ENCODE measurements at regions not wholly inside any gene's neighbourhood (a gene's known extent, or its start where the extent isn't known, plus 50 kb on each side); places are given as distances from the start of the nearest gene placed in this dataset.
"Not testable (repeated sequence)": the region's sequence is repeated elsewhere in the genome, so short reads cannot be mapped to it uniquely, and the experiment has no call there.

DNA sequence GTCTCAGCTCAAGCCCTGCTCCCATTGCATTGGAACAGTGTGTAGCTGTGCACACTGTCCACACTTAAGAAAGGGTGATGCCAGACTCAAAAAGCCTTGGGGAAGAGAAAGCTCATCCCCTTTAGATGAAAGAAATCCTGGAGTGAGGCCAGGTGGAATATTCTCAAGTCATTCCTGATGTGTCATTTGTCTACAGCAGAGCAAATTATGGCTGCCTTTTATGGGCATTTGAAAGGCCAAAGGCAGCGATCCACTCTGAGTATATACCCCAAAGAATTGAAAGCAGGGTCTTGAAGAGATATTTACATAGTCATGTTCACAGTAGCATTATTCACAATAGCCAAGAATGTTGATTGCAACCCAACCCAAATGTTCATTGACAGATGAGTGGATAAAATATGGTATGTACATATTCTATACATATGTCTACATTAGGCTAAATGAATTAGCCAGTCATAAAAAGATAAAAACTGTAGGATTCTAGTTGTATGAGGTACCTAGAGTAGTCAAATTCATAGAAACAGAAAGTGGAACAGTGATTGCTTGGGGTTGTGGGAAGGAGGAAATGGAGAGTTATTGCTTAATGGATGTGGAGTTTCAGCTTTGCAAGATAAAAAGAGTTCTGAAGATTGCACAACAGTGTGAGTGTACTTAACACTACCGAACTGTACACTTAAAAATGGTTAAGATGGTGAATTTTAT, 214.9 kb downstream of the KCNRG start:
- peak; percentile 90 for DNase-seq

DNA sequence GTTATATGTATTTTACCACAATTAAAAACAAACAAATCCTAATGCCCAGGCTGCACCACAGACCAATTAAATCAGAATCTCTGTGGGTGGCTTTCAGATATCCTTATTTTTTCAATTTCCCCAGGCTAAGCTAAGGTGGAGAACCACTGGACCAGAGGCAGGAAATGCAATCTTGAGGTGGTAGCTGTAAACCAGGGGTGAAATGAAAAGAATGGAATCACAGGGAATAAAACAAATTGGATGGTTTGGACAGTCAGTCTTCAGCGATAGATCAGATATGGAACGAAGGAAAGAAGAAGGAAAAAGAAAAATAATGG, 215.4 kb downstream of the KCNRG start:
- DNase-seq: no peak

DNA sequence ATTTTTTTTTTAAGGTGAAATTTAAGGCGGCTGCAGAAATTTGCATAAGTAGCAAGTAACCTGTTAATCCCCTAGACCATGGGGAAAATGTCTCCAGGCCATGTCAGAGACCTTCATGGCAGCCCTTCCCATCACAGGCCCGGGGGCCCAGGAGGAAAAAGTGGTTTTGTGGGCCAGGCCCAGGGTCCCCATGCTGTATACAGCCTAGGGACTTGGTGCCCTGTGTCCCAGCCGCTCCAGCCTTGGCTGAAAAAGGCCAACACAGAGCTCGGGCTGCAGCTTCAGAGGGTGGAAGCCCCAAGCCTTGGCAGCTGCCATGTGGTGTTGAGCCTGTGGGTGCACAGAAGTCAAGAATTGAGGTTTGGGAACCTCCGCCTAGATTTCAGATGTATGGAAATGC, 218.3 kb downstream of the KCNRG start:
- DNase-seq: not testable (repeated sequence)

DNA sequence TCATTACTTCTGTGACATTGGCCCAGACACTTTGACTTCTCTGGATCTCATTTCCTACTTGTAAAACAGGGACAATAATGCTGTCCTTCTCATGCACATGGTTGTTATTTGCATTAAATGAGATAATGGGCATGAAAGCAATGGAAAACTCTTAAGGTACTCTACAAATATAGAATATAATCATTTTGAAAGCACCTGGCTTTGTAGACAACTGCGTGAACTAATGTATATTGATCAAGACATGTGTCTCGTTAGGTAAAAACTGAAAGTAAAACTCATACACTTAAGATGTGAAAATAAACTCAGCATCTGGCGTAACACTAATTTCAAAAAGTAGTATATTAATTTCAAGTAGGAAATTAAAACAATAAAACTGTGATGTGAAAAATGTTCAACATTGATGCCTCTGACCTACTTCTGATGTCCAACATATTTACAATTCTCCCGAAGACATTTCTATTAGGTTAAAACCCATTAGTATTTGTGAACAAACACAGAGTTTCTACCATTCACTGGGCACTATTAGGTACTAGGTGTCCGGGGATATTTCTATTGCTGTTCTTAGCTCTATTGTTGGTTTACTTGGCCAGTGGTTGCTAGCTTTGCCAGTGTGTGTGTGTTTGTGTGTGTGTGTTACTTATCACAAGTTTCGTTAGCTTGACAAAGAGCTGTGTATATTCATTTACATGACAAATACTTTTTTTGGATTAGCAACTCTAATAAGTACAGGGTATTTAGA, 220.5 kb downstream of the KCNRG start:
- DNase-seq: no peak

DNA sequence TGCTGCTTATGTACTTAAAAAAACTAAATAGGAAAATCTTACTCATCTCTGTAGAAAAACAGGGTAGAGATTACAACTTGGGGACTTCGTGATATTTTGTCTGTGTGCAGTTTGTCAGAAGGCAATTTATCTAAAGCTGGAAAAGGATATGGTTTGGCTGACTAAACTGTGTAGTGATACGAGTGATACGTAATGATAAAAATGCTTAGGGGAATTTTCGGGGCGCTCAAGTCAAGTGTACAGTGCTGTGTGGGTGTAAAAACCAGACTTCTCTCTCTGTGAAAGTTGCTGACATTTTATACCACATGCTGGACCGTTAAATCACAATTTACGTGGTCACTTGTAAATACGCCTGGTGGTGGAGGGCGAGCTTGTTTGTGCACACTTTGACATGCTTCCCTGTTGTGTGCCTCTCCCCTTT, 221.7 kb downstream of the KCNRG start:
- DNase-seq: no peak

DNA sequence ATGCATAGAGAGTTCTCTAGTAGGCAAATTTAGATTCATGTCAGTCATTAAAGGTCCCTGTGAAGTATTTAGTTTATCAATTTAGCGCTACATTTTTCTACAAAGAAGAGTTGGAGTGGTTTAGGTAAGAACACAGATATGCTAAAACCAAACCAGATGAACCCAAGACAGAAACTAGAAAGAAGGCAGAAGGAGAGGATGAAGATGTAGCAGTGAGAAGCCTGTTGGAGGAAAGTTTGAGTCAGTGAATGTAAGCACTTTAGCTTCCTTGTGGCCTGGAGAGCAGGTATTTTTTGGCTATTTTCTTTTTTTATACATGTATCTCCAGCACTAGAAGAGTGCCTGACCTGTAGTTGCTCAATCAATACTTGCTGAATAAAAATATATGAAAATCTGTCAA, 223.7 kb downstream of the KCNRG start:
- DNase-seq: no peak

DNA sequence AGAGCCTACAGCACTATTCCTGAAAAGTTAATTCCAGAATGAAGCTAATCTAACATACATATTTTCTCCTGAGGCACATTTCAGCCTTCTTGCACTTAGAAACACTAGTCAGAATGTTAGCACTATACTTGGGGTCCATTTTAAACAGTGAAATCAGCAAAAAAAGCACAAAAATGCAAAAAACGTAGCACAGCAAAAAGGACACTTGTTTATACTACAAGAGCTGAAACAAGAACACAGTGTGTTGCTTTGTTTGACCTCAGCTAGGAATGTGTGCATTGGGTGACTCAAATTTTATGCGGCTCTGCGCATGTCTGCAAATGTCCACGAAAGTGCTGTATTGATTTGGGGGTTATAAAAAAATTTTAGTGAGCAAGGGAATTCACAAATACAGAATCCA, 226.2 kb downstream of the KCNRG start:
- DNase-seq: no peak

DNA sequence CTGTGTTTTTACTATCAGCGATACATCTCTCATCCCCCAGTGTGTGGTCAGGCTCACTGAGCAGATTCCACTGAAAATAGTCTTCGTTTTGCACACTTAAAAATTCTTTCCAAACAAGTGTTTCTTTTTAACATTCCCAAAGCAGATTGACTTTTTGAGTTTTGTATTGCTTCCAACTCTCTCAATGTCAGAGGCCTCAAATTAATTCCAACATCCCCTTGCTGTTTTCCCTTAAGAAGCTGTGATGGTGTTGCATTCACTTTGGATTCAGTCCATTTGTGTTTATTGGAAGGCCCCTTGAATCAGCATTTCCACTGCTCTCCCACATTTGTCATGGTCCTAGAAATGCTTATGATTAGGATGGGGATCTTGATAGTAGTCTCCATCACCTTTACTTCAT, 228.7 kb downstream of the KCNRG start:
- DNase-seq: no peak

DNA sequence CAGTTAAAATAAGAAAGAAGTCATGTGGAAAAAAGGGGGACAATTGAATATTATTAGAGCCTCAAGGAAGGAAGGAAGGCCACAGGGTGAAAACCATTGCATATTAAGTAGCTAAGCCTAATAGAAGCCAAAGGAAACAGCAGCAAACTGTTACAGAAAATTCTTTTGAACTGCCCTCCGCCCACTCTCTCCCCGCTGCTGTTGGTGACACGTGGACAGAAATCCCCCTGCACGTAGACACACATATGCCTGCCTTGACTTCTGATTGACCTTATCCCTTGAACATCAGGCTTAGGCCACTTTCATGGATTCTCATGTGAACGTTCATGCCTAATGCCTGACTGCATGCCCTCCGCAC, 229.1 kb downstream of the KCNRG start:
- DNase-seq: no peak

DNA sequence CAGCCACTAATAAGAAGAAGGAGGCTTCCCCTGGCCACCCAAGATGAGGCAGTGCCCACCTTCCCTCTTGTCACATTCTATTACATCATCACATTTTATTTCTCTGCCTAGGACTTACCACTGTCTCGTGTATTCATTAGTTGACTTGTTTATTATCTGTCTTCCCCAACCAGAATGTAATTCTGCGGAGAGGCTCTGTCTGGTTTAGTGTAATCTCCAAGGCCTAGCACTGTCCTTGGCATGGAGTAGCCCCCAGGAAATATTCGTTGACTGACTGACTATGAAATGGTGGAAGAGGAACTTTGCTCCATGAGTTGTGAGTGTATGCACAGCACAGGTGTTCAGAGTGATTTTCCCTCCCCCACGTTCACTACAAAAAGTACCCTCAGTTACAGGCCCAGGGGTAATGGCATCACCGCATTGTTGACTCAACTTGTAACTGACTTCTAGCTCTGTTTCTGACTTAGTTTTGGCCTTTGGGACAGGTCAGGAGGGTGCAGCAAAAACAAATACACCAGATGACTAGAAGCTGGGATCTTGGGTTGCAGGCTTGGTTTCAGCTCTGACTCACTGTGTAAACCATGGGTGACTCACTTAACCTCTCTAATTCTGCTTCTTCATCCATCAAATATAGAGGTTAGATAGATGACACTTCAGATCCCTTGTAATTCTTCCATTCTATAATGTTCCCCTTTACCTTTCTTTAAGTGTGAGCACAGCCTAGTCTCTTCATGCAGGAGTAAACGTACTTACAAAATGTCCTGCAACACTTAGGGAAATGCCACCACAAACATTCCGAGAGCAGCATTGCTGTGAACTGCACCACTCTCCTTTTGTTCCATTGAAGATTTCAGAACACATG, 229.7 kb downstream of the KCNRG start:
- peak; percentile 80 for DNase-seq

DNA sequence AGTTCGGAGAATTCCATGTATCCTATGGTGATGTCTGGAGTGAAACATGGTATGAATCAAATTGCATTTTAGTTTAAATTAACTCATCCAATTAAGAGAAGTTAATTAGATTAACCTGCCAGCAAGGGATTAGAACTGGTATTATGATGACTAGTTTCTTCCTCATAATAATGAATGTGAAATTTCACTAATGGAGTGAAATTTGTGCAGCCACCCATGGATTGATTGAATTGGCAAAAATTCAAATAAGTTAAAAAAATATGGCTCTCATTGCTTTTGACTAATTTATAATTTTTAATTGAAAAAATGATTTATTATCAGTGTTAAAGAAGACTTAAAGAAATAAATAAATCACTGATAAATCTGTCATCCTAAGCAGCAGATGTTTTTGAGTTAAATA, 232.0 kb downstream of the KCNRG start:
- no peak for DNase-seq

DNA sequence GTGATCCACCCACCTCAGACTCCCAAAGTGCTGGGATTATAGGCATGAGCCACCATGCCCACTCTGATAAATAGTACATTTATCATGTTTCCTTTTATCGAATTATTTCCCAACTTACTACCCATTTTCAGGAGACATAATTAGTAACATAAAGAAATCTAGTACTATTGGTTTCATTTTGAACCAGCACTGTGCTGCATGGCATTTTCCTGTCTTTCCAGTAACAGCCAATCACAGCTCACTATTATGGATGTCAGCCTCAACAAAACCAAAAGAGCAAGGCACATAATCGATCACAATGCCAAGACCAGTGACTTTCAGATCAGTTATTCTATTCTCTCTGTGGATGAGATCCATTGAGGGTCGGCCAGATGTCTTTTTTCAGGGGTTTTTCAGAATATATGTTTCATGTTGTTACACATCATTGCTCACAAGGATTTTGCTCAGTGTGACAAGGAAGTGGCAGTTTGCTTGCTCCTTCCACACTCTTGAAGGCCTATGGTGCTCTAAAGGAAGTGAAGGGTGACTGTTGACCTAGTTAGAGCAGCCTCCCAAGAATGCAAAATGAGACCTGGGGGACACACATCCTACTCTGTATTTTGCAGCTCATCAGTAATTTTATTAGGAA, 233.4 kb downstream of the KCNRG start:
- no peak for DNase-seq

DNA sequence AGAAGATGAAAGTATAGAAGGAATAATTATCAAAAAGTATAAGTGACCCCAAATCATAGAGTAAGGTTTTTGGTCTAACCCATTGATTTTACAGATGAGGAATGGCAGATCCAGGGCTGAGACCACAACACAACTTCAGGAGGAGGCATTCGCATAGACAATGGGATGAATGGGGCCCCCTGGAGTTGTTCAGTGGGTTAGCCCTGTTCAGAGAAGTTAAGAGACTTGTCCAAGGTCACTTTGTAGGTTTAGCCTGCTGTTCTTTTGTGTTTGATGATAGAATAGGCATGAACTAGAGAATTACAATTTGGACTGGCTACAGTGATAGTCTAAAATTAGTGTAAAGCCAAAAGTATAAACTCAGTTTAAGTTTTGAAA, 233.9 kb downstream of the KCNRG start:
- DNase-seq: no peak

DNA sequence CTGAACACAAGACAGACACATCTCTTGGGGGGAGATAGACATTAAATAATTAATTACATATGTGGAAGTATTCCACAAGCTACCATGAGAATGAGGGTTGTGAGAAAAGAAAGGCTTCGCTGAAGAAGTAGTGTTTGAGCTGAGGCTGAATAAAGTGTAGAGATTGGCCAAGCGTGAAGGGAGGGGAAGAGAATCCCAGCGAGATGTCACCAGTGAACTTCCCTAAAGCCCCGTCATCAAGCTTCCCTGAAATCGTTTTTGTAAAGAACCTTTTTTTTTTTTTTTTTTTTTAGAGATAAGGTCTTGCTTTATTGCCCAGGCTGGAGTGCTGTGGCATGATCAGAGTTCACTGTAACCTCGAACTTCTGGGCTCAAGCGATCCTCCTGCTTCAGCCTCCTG, 235.2 kb downstream of the KCNRG start:
- DNase-seq: no peak

DNA sequence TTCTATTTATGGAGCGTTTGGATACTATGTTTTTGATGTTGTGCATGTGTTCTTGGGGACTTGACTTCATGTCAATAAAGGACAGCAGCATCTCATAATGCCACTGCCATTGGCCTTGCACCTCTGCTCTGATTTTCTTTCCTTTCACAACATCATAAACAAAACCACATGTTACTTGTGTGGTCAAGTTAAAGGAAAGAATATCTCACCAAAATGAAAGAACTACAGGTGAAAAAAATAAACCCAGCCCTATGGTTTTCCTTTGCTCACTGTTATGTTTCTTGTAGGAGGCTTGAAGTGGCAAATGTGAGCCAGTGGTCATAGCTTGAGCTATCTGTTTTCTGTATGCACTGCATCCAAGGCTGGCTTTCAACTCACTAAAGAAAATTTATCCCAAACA, 240.4 kb downstream of the KCNRG start:
- DNase-seq: no peak

DNA sequence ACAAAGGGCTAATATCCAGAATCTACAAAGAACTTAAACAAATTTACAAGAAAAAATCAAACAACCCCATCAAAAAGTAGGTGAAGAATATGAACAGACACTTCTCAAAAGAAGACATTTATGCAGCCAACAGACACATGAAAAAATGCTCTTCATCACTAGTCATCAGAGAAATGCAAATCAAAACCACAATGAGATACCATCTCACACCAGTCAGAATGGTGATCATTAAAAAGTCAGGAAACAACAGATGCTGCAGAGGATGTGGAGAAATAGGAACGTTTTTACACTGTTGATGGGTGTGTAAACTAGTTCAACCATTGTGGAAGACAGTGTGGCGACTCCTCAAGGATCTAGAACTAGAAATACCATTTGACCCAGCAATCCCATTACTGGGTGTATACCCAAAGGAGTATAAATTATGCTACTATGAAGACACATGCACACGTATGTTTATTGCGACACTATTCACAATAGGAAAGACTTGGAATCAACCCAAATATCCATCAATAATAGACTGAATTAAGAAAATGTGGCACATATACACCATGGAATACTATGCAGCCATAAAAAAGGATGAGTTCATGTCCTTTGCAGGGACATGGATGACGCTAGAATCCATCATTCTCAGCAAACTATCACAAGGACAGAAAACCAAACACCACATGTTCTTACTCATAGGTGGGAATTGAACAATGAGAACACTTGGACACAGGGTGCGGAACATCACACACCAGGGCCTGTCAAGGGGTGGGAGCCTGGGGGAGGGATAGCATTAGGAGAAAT, 241.5 kb downstream of the KCNRG start:
- not testable (repeated sequence) for DNase-seq

DNA sequence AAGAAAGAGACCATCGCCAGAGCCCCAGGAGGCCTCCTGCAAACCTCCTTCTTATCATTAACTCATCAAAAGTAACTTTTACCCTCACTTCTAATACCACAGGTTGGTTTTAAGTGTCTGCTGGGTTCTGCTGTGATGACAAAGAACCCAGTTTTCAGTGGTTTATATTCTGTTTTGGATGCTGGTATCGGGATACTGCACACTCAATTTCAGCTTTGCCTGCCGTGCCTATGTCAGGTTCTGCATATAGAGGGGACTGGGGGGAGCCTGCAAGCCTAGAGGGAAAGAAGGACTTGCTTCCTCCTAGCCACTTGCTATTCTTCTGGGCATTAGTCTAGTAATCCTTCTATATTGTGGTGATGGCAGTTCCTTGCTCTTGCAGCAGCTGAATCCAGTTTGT, 242.4 kb downstream of the KCNRG start:
- DNase-seq: no peak

DNA sequence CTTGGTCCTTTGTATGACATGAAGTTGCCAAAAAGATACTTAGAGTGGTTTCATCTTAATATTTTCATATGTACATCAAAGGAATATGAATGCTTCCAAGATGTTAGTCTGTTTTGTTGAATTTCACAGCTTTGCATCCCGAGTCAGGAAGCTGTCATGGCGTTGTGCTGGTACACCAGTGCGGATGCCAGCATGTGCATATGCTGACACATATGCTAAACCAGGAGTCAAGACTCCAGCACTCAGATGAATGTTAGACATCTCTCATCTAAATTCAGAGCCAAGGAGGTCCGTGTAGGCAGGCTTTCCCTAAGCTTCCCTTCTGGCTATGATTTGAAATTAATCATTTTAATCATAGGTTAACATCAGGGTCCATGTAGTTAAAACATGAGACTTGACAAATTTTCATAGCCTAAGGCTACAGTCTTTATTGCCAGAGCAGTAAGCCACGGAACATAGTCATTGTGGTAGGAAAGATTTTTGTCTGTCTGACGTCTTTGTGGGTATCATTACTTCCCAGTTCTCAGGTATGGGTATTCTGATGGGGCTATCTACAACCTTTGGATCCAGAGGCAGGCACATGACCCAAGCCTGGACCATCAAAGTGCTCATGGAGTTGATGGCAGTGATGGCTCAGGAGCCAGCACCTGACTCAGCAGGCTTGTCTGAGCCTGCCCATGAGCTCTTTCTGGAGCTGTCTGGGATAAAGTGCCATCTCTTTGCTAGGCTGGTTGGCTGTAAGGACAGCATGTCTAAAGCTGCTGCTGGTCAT, 246.1 kb downstream of the KCNRG start:
- no peak for DNase-seq

DNA sequence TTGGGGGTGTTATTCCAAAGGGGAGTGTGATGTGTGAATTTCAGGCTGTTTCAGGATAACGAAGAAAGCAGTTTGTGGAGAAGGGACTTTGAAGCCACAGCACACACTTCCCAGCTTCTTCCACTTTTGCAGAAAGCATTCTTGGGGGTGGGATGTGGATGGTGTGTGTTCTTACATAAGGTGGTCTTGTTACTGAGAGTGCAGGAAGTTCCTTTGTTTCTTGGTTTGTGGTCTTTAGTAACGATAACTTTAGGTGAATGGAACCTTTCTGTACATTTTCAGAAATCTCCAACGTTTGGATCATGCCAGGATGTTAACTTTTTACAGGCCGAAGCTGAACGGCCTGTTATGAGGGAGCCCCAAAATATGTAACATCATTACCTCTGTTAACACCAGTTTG, 251.8 kb downstream of the KCNRG start:
- DNase-seq: no peak

DNA sequence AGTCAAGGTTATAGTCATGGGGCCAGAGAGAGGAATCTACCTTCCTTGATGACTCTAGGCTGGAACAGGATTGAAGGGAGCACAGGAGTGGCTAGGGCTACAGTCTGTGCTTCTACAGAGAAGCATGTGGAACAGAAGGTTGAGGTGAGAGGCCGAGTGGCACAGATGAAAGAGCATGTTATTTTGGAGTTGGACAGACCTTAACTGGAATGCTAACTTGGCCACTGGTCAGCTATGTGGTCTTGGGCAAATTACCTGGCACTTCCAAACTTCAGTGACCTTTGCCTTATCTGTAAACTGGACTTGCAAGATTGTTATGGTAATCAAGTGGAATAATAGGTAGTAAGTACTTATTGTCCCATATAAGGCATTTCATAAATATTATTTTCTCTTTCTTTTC, 252.7 kb downstream of the KCNRG start:
- DNase-seq: no peak

DNA sequence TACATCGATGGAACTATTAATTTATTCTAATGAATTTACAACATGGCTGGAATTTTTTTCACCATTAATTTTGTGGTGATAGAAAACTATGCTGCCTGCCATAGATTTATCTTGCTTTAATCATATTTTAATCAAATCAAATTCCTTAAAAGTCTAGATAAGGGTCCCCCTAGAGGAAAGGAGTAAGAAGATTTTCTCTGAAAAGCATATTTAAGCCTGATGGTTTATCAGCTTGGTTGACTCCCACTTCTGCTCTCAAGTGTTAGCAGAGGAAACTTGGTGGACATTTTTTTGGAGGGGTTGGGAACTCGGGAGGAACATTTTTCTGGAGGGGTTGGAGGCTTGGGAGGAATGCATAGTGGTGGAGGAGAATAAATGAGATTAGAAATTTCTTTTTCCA, 253.3 kb downstream of the KCNRG start:
- DNase-seq: no peak

DNA sequence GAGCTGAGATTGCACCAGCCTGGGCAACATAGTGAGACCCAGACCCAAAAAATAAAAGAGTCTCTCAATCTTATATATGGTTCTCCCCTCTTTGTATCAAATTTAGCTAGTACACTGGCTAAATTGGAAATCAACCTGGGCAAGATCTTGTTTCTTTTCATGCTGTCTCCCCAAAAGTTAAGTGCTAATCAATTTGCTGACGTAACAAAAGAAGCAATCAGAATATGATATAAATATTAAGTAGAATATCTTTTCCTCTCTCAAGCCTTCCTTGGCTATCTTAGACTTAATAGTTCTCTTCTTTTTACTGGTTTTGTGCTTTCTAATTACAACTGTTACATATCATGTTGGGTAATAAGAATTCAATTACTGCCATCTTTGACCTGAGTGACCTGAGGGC, 258.9 kb downstream of the KCNRG start:
- DNase-seq: no peak
